HCT116 (cell line): ENCODE measurements at regions not wholly inside any gene's neighbourhood (a gene's known extent, or its start where the extent isn't known, plus 50 kb on each side); places are given as distances from the start of the nearest gene placed in this dataset.

Experiments used
- ATAC-seq: fragments of 200-7000 bp; cut with Tn5 transposase; 2 replicates; pipeline ENCODE4 v1.9.1; 2020; ENCODE audit warnings: mild to moderate bottlenecking, moderate library complexity
- BruUV-seq: library from RNA; stranded (reverse); fragments of 400-500 nt; replicated peaks from 2 replicates; lab custom pipeline; 2021; lab: Mats Ljungman, UMichigan
- CTCF ChIA-PET: fragments of 300-600 bp; sonication (Branson Sonifier 250); formaldehyde crosslinking; loops from one replicate; lab custom pipeline; 2021; ENCODE audit warnings: antibody characterized with exemption; lab: Charles Lee
- POLR2A ChIA-PET: fragments of 300-600, 350-600 bp; sonication (Branson Sonifier 250); formaldehyde crosslinking; loops from one replicate; lab custom pipeline; 2021; ENCODE audit warnings: antibody characterized with exemption; lab: Charles Lee
- RAD21 ChIA-PET, 2 experiments: fragments of 300-600 bp; sonication (Branson Sonifier 250); formaldehyde crosslinking; loops; one replicate each; lab custom pipeline; 2023; ENCODE audit warnings: low total read pairs in 2 of 2; ENCODE audit not compliant: uncharacterized antibody in 2 of 2, unreplicated experiment in 2 of 2, low non-redundant PET in 1 of 2; lab: Charles Lee
- DNase-seq: peaks from one replicate; pipeline ENCODE4 v3.0.0-alpha.2; 2010; ENCODE audit warnings: low read depth, low spot score
- H2AFZ ChIP-seq: fragments of 200-600 bp; shearing (Covaris generic), sonication (generic); 2 replicates; pipeline ENCODE4 v1.6.1; 2017; ENCODE audit warnings: low read depth, mixed run types, mixed read lengths, antibody characterized with exemption, low read length; ENCODE audit not compliant: poor library complexity, severe bottlenecking
- H3K27ac ChIP-seq: 2 replicates; pipeline ENCODE4 v1.5.1; 2012; ENCODE audit warnings: low read depth, low read length
- H3K27me3 ChIP-seq: fragments of 200-600 bp; sonication (generic); 2 replicates; pipeline ENCODE4 v1.6.1; 2016; ENCODE audit warnings: mixed run types, low read length, mixed read lengths; ENCODE audit not compliant: insufficient read depth
- H3K36me3 ChIP-seq, 2 experiments: fragments of 200-500 bp in 1 of 2; fragments of 200-600 bp in 1 of 2; sonication (Bioruptor generic) in 1 of 2; sonication (generic) in 1 of 2; 2 replicates each; pipeline versions ENCODE4 v1.5.1 to v1.6.1; 2014 to 2016; ENCODE audit warnings: low read length in 2 of 2, inconsistent platforms in 1 of 2, mixed read lengths in 1 of 2, mixed run types in 1 of 2; ENCODE audit not compliant: insufficient read depth in 2 of 2, control insufficient read depth in 1 of 2
- H3K4me1 ChIP-seq, 2 experiments: fragments of 200-600 bp in 1 of 2; sonication (generic) in 1 of 2; 2 replicates each; pipeline versions ENCODE4 v1.5.1 to v1.6.1; 2012 to 2017; ENCODE audit warnings: low read length in 2 of 2, inconsistent platforms in 1 of 2, mild to moderate bottlenecking in 1 of 2, mixed read lengths in 1 of 2, mixed run types in 1 of 2, moderate library complexity in 1 of 2; ENCODE audit not compliant: insufficient read depth in 2 of 2, control insufficient read depth in 1 of 2
- H3K4me2 ChIP-seq: fragments of 200-600 bp; sonication (generic); 2 replicates; pipeline ENCODE4 v1.6.1; 2017; ENCODE audit warnings: mixed run types, low read length, mixed read lengths
- H3K4me3 ChIP-seq, 2 experiments: fragments of 200-600 bp in 1 of 2; sonication (generic) in 1 of 2; replicated peaks in 1 of 2; 2 replicates each; pipeline ENCODE4 v1.5.1; 2011 to 2016; ENCODE audit warnings: low read length in 2 of 2, control low read depth in 1 of 2, low read depth in 1 of 2, mild to moderate bottlenecking in 1 of 2, mixed read lengths in 1 of 2, mixed run types in 1 of 2
- H3K79me2 ChIP-seq: fragments of 200-600 bp; sonication (generic); 2 replicates; pipeline ENCODE4 v1.6.1; 2017; ENCODE audit warnings: mild to moderate bottlenecking, mixed run types, low read length, moderate library complexity, mixed read lengths; ENCODE audit not compliant: insufficient read depth
- H3K9ac ChIP-seq: fragments of 200-600 bp; sonication (generic); 2 replicates; pipeline ENCODE4 v1.6.1; 2016; ENCODE audit warnings: low read length, mixed read lengths
- H3K9me2 ChIP-seq: fragments of 200-600 bp; sonication (generic), shearing (Covaris generic); 2 replicates; pipeline ENCODE4 v1.6.1; 2017; ENCODE audit warnings: mixed run types, mild to moderate bottlenecking, moderate library complexity; ENCODE audit not compliant: insufficient read depth
- H3K9me3 ChIP-seq, 2 experiments: fragments of 200-500 bp in 1 of 2; fragments of 200-600 bp in 1 of 2; sonication (Bioruptor generic) in 1 of 2; sonication (generic) in 1 of 2; 2 replicates each; pipeline ENCODE4 v1.6.1; 2014 to 2017; ENCODE audit warnings: low read length in 2 of 2, mixed read lengths in 2 of 2, inconsistent platforms in 1 of 2, low read depth in 1 of 2, mild to moderate bottlenecking in 1 of 2, mixed run types in 1 of 2, moderate library complexity in 1 of 2; ENCODE audit not compliant: control insufficient read depth in 1 of 2, insufficient read depth in 1 of 2
- H4K20me1 ChIP-seq: fragments of 200-600 bp; sonication (generic), shearing (Covaris generic); 2 replicates; pipeline ENCODE4 v1.6.1; 2017; ENCODE audit warnings: mixed run types, mild to moderate bottlenecking, moderate library complexity; ENCODE audit not compliant: insufficient read depth
- CEBPB ChIP-seq: IDR thresholded peaks from 2 replicates; pipeline ENCODE4 v1.6.1; 2012; ENCODE audit warnings: low read depth
- EZH2 ChIP-seq: fragments of 200-600 bp; sonication (generic); IDR thresholded peaks from 2 replicates; pipeline ENCODE4 v1.6.1; 2017; ENCODE audit warnings: antibody characterized with exemption, mixed run types
- EZH2phosphoT487 ChIP-seq: fragments of 200-600 bp; IDR thresholded peaks from 2 replicates; pipeline ENCODE4 v1.6.1; 2018; ENCODE audit warnings: antibody characterized with exemption, borderline replicate concordance
- FOSL1 ChIP-seq: IDR thresholded peaks from 2 replicates; pipeline ENCODE4 v1.6.1; 2012; ENCODE audit warnings: low read depth
- JUND ChIP-seq: IDR thresholded peaks from 2 replicates; pipeline ENCODE4 v1.6.1; 2012
- POLR2A ChIP-seq: IDR thresholded peaks from 2 replicates; pipeline ENCODE4 v1.7.0; 2011; ENCODE audit warnings: borderline replicate concordance; ENCODE audit not compliant: insufficient read depth, insufficient read length; ENCODE audit errors: extremely low read depth
- RAD21 ChIP-seq: IDR thresholded peaks from 2 replicates; pipeline ENCODE4 v1.6.1; 2012; ENCODE audit warnings: low read depth, mild to moderate bottlenecking
- REST ChIP-seq: IDR thresholded peaks from 2 replicates; pipeline ENCODE4 v1.6.1; 2012; ENCODE audit warnings: low read depth
- SIN3A ChIP-seq: IDR thresholded peaks from 2 replicates; pipeline ENCODE4 v1.6.1; 2012; ENCODE audit warnings: low read depth
- SP1 ChIP-seq: IDR thresholded peaks from 2 replicates; pipeline ENCODE4 v1.6.1; 2012; ENCODE audit warnings: low read depth
- SRF ChIP-seq: IDR thresholded peaks from 2 replicates; pipeline ENCODE4 v1.6.1; 2012; ENCODE audit warnings: low read depth
- TCF7L2 ChIP-seq: IDR thresholded peaks from 2 replicates; pipeline ENCODE4 v1.7.0; 2011; ENCODE audit warnings: borderline replicate concordance, inconsistent platforms; ENCODE audit not compliant: insufficient read depth, insufficient read length; ENCODE audit errors: extremely low read depth
- ZFX ChIP-seq: fragments of 450-650 bp; IDR thresholded peaks from 2 replicates; pipeline ENCODE4 v1.6.1; 2017
- intact Hi-C: fragments of 100-400 bp; cut with micrococcal nuclease; formaldehyde crosslinking; loops from 2 replicates; pipeline ENCODE4 v1.10.0; 2022
- TF ChIP-seq, protein P1 (sequence below): IDR thresholded peaks from 2 replicates; pipeline ENCODE4 v1.6.1; 2012
- TF ChIP-seq, protein P2 (sequence below): IDR thresholded peaks from 2 replicates; pipeline ENCODE4 v1.6.1; 2011; ENCODE audit warnings: mild to moderate bottlenecking, low read length, moderate library complexity; ENCODE audit not compliant: insufficient replicate concordance; ENCODE audit errors: extremely low read depth

GRCh38 chr6:100235631-100236030, 229.1 kb downstream of the SIM1 start:
- ATAC-seq (no peak), DNase-seq (no peak)
- no peaks in the 10 kb centered on the region for H4K20me1 ChIP-seq
- no peak overlapping the region for H3K9ac ChIP-seq
- no peaks in the 10 kb centered on the region for H3K9me2 ChIP-seq
- H3K4me3 ChIP-seq = no peak overlapping the region
- H3K9me3 ChIP-seq = no peaks in the 10 kb centered on the region
- CTCF ChIA-PET = no interaction called here
- H3K36me3 ChIP-seq = no peaks in the 10 kb centered on the region
- H3K27ac ChIP-seq = no peak overlapping the region
- H3K4me1 ChIP-seq = 0 out of 4 replicates have a peak, but pooled peaks cover 0 to under 1% of the 10 kb centered on the region in 2 experiments
- H3K27me3 ChIP-seq = no peaks in the 10 kb centered on the region
- POLR2A ChIA-PET = no interaction called here
- BruUV-seq = no TSS peak
- no peaks in the 10 kb centered on the region for H3K79me2 ChIP-seq
- RAD21 ChIA-PET = no interaction called here
- no peak overlapping the region for H2AFZ ChIP-seq
- TF ChIP-seq RAD21 = no peak
- TF ChIP-seq EZH2phosphoT487 = no peak
- TF ChIP-seq REST = no peak
- TF ChIP-seq TCF7L2 = no peak
- no peak for TF ChIP-seq ZFX
- TF ChIP-seq FOSL1 = no peak
- no peak for TF ChIP-seq EZH2
- no peak for TF ChIP-seq SRF
- TF ChIP-seq POLR2A = no peak
- TF ChIP-seq, protein P1, sequence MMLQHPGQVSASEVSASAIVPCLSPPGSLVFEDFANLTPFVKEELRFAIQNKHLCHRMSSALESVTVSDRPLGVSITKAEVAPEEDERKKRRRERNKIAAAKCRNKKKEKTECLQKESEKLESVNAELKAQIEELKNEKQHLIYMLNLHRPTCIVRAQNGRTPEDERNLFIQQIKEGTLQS = no peak
- TF ChIP-seq JUND = no peak
- TF ChIP-seq, protein P2, sequence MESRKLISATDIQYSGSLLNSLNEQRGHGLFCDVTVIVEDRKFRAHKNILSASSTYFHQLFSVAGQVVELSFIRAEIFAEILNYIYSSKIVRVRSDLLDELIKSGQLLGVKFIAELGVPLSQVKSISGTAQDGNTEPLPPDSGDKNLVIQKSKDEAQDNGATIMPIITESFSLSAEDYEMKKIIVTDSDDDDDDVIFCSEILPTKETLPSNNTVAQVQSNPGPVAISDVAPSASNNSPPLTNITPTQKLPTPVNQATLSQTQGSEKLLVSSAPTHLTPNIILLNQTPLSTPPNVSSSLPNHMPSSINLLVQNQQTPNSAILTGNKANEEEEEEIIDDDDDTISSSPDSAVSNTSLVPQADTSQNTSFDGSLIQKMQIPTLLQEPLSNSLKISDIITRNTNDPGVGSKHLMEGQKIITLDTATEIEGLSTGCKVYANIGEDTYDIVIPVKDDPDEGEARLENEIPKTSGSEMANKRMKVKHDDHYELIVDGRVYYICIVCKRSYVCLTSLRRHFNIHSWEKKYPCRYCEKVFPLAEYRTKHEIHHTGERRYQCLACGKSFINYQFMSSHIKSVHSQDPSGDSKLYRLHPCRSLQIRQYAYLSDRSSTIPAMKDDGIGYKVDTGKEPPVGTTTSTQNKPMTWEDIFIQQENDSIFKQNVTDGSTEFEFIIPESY = no peak
- no peak for TF ChIP-seq SIN3A
- TF ChIP-seq SP1 = no peak
- TF ChIP-seq CEBPB = no peak
- intact Hi-C loops = no loop called here
- no peak overlapping the region for H3K4me2 ChIP-seq
